ENCODE measurements at regions not wholly inside any gene's neighbourhood (a gene's known extent, or its start where the extent isn't known, plus 50 kb on each side); places are given as distances from the start of the nearest gene placed in this dataset.
"Not testable (repeated sequence)": the region's sequence is repeated elsewhere in the genome, so short reads cannot be mapped to it uniquely, and the experiment has no call there.

DNA sequence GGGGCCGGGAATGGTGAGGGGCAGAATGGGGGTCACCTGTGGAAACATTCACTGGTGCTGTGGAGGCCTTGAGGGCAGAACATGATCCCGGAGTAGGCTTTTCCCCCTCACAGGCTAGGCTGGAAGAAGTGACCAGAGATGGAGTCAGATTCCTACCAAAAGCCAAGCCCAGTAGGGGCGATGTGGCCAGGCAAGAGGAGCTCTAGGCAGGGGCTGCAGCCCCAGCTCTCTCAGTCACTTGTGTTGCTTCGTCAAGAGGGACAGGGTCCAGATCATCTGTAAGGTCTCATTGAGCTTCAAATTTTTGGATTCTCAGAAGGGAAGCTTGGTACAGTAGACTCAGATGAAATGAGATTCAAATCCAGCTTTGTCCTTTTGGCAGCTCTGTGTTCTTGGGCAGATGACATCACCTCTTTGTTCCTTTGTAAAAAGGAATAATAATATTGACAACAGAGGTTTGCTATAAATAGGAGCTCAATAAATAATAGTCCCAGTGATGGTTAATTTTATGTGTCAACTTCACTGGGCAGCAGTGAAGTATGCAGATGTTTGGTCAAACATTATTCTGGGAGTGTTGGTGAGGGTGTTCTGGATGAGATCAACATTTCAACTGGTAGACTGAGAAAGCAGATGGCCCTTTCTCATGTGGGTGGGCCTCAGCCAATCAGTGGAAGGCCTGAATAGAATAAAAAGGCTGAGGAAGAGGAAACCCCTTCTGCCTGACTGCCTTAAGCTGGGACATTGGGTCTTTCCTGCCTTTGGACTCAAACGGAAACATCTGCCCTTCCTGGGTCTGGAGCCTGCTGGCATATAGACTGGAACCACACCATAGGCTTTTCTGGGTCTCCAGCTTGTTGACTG, 324.7 kb upstream of the USP24 start:
- no peak for DNase-seq (ENCODE audit: low read depth)

GRCh38 chr1:55538428-55538827, 323.3 kb upstream of the USP24 start:
- DNase-seq (ENCODE audit: low read depth): no peak

- no peak for DNase-seq (ENCODE audit: low read depth)
Measured at GRCh38 chr1:55536545-55536865, 321.3 kb upstream of the USP24 start.

DNA sequence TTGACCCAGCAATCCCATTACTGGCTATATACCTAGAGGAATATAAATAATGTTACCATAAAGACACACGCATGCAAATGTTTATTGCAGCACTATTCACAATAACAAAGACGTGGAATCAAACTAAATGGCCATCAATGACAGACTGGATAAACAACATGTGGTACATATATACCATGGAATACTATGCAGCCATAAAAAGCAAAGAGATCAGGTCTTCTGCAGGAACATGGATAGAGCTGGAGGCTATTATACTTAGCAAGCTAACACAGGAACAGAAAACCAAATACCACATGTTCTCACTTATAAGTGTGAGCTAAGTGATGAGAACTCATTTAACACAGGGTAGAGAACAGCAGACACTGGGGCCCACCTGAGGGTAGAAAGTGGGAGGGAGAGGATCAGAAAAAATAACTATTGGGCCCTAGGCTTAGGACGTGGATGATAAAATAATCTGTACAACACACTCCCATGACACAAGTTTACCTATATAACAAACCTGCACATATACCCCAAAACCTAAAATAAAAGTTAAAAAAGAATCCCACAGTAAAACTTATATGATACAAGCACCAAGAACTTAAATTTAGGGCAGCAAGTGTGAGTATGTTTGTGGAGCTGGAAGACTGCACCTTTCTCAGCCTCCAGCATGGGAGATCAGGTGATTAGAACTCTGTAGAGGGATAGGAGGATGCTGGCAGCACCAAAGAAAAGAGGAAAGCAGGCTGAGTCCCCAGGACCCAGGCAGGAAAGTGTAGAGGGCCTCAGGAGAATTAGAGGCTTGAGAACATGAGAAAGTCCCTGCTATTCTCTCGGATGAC, 320.8 kb upstream of the USP24 start:
- no peak for DNase-seq (ENCODE audit: low read depth)

GRCh38 chr1:55534565-55535121, 319.5 kb upstream of the USP24 start:
- no peak for DNase-seq (ENCODE audit: low read depth)

DNA sequence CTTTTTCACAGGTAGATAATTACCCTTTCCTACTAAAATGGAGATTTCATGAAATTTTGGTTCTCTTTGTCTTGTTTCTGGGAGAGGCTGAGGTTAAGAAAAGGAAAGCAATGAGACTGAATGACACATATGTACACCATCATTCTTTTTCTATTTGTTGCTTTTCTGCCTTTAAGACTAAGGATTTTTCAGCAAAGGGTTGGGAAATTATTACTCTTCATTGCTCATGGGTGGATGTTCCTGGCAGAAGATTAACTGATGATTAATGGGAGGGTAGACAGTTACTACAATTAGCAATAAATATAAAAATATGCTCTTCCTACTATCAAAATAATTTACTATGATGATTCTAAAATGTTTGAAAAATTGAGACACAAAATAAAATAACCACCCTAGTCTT, 316.5 kb upstream of the USP24 start:
- no peak for DNase-seq (ENCODE audit: low read depth)

DNA sequence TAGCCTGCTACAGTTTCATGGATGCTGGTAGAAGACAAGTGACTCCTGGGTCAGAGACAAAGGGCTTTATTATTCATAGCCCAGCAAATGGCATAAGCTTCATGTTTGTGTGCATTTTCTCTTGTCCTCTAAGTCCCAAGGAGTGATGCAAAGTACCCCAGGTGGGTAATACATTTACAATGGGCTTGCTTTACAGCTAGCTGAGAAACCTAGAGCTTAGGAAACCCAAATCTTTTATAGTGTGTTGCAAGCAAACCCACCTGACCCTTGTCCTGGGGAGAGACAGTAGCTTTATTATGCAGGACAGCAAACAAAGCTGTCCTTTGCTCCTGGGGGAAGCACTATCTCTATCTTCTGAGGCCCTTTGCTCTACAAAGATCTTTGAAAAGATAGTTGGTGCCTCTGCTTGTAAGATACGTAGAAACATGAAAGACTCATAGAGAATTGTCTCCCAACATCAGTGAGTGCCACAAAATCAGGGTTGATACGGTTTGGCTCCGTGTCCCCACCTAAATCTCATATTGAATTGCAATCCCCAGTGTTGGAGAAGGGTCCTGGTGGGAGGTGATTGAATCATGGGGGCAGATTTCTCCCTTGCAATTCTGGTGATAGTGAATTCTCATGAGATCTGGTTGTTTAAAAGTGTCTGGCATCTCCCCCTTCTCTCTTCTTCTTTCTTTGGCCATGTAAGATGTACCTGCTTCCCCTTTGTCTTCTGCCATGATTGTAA, 315.8 kb upstream of the USP24 start:
- no peak for DNase-seq (ENCODE audit: low read depth)

DNA sequence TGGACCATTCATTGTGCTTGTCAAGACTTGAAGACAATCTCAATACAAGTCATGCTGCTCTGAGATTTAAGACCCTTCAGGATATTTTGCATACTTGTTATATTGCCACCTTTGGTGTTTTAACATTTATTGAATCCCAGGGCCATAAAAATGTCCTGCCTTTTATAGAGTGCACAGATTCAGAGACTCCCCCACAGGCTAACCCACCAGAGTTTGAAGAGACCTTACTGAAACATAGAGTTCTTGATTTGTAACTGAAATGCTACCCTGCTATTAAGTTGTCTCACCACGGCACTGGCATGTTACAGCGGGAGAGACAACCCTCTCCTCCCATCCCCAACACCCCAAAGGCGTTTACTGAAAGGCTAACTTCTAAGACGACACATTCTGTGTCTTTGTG, 313.9 kb upstream of the USP24 start:
- DNase-seq (ENCODE audit: low read depth): no peak

DNA sequence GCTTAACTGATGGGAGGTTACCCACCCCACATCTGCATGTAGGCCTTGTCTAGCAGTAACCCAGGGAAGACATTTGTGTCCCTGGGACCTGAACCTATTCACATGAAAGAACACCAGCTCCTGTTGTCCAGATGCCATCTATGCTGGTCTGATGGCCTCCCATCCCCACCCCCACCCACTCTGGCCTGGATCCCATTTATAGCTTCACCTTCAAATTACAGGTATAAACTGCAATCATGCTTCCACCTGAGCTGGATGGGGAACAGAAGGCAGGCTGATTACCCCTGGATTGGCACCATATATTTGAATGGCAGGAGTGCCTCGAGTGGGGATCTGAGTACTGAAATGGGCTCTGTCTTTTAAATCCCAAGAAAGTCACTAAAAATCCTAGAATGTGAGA, 312.7 kb upstream of the USP24 start:
- no peak for DNase-seq (ENCODE audit: low read depth)

GRCh38 chr1:55526716-55527115, 311.6 kb upstream of the USP24 start:
- DNase-seq (ENCODE audit: low read depth): no peak

GRCh38 chr1:55524006-55524405, 308.8 kb upstream of the USP24 start:
- DNase-seq (ENCODE audit: low read depth): no peak

DNA sequence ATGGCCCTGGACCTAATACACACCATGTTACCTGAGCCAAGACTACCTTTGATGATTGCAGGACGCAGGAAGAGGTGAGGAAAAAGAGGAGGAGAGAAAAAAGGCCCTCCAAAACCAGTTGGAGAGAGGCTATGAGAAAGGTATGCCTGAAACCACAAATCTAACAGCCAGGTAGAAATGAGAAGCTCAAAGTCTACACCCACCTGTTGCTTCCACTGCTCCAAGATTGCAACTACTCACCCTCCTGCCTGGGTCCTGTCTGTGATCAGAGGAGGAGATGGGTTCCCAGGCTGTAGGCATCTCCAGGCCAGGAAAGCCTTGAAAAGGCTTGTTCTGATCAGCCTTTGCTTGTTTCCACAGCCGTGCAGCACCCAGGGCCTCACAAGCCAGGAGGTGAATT, 307.8 kb upstream of the USP24 start:
- no peak for DNase-seq (ENCODE audit: low read depth)

DNA sequence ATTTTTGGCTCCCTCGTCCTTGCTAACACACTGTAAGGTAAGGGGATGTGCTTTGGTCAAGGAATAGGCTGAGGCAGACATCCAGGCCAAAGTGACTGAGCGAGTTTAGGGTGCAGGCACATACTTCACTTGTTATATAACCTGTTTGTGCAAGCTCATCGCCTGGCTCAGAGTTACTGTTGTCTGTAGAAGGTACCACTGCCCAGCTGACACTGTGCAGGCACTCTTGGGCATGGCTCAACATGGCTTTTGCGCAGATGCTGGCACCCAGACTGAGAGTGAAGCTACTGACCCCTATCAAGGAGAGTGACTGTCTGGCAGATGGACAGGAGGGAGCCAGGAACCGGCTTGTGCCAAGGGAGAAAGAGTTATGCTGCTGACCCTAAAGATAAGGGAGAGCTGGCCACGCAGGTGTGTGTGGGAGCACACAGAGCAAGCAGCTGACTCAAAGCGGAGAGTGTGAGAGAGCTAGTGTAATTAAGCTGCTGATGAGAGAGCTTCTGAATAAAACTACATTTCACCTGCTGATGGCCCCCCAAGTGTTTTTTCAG, 307.3 kb upstream of the USP24 start:
- no peak for DNase-seq (ENCODE audit: low read depth)

DNA sequence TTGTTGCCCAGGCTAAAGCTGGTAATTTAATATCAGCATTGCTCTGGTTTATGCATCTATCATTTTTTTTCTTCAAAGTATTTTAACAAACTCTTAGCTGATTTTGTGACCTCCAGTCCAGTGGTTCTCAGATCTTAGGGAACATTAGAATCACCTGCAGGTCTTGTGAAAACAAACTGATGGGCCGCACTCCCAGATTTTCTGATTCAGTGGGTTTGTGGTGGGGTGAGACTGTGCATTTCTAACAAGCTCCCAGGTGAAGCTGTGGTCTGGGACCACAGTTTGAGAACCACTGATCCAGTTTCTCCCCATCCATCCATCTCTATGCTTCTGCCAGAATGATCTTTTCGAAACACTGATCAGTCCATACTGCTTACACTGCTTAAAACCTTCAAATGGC, 305.7 kb upstream of the USP24 start:
- no peak for DNase-seq (ENCODE audit: low read depth)

DNA sequence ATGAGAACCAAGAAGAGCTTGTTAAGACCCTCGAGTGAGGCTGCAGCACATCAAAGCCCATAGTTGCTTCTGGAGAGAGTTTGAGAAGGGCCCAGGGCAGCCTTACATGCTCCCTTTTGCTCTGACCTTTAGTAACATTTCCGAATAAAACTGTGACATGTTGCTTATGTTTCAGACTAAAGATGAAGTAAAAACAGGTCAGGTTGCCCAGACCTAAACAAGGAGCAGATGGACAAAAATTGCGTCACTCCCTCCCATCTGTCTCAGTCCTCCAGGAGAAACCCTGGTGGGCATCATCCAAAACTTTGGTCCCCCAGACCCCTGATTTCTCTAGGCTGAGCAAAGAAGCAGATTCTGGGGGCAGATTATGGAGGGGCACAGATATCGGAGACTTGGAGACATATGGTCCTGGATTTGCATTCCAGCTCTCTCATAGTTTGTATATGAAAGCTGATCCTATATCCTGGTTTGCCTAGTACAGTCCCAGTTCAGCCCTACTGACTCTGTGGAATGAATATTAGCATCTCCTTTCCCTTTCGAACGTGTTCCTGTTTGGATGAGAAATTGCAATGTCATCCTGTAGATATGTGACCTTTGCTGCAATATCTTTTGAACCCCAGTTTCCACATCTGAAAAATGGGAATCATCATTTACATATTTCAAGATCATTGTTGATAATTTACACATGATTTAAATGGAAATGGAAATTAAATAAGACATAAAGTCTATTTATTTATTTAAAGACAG, 304.9 kb upstream of the USP24 start:
- DNase-seq (ENCODE audit: low read depth): peak; percentile 5

DNA sequence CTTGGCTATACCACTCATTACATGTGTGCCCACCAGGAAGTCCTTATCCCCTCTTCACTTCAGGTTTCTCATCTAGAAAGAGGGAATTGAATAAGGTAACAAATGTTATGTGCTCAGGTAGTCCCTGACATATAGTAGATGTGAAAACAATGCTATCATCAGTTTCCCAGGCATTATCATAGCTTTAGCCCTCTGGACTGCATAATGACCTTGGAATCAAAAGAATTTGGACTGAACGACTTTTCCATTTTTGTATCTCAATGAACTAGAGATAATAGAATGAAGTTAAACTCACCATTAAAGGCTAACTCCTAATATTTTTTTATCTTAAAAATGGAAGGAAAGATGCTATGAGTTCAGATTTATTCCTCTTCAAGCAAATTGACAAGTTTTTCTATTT, 304.1 kb upstream of the USP24 start:
- DNase-seq (ENCODE audit: low read depth): no peak

- DNase-seq (ENCODE audit: low read depth): no peak
Measured at GRCh38 chr1:55517036-55517435, 301.9 kb upstream of the USP24 start.

GRCh38 chr1:55514571-55514970, 299.4 kb upstream of the USP24 start:
- DNase-seq (ENCODE audit: low read depth): not testable (repeated sequence)

DNA sequence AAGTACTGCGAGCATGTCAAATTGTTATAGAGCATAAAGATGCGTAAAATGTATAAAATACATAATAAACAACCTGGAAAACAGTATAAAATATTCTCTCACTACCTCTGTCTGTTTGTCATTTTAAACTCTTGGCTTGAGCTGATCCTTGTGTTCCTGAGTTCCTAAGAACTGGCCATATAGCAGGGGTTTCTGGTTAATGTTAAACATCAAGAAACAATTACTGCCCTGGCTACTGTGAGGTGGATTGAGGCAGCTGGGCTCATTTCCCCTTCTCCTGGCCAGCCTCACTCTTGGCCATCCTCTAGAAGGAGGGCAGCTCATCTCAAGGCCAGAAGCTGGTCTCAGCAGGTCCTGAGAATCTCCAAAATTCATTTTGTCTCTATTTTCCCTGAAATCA, 297.3 kb upstream of the USP24 start:
- no peak for DNase-seq (ENCODE audit: low read depth)

GRCh38 chr1:55507578-55507931, 292.4 kb upstream of the USP24 start:
- no peak for DNase-seq (ENCODE audit: low read depth)

GRCh38 chr1:55506740-55507577, 291.8 kb upstream of the USP24 start:
- peak; percentile 72 for DNase-seq (ENCODE audit: low read depth)

Measured in ELR (cell line).